KOPT-K1 (cell line): ENCODE measurements at regions not wholly inside any gene's neighbourhood (a gene's known extent, or its start where the extent isn't known, plus 50 kb on each side); places are given as distances from the start of the nearest gene placed in this dataset.
"Not testable (repeated sequence)": the region's sequence is repeated elsewhere in the genome, so short reads cannot be mapped to it uniquely, and the experiment has no call there.

ENCODE experiments used
- H3K27ac ChIP-seq: fragments of 200-600 bp; sonication (generic); 2 replicates; pipeline ENCODE4 v1.5.1; 2016; ENCODE audit warnings: antibody characterized with exemption, mild to moderate bottlenecking, low read depth, low read length; ENCODE audit not compliant: poor library complexity, severe bottlenecking
- H3K36me3 ChIP-seq: fragments of 200-600 bp; sonication (generic); 2 replicates; pipeline ENCODE4 v1.5.1; 2017; ENCODE audit warnings: antibody characterized with exemption, mild to moderate bottlenecking, low read length, moderate library complexity; ENCODE audit not compliant: insufficient read depth
- H3K9me3 ChIP-seq: fragments of 200-600 bp; sonication (generic); 2 replicates; pipeline ENCODE4 v1.5.1; 2017; ENCODE audit warnings: antibody characterized with exemption, low read length, mild to moderate bottlenecking; ENCODE audit not compliant: insufficient read depth, poor library complexity, severe bottlenecking

- Histone ChIP-seq H3K27ac (no peak overlapping the region), H3K36me3 (no peaks in the 10 kb centered on the region), H3K9me3 (no peaks in the 10 kb centered on the region)
Observed at GRCh38 chr12:75628511-75628910, 117.1 kb upstream of the KRR1 start.

- no peak overlapping the region for H3K27ac ChIP-seq
- no peaks in the 10 kb centered on the region for H3K36me3 ChIP-seq
- no peaks in the 10 kb centered on the region for H3K9me3 ChIP-seq
Observed at GRCh38 chr12:75623631-75624154, 112.3 kb upstream of the KRR1 start.

- Histone ChIP-seq H3K27ac (no peak overlapping the region), H3K36me3 (no peaks in the 10 kb centered on the region), H3K9me3 (no peaks in the 10 kb centered on the region)
Observed at GRCh38 chr12:75622492-75622891, 111.1 kb upstream of the KRR1 start.

- H3K9me3 ChIP-seq, H3K36me3 ChIP-seq, H3K27ac ChIP-seq: not testable (repeated sequence)
Observed at GRCh38 chr12:75614396-75614795, 103.0 kb upstream of the KRR1 start.

- H3K9me3 ChIP-seq, result no peaks in the 10 kb centered on the region
- no peak overlapping the region for H3K27ac ChIP-seq
- H3K36me3 ChIP-seq, result no peaks in the 10 kb centered on the region
Observed at GRCh38 chr12:75613981-75614380, 102.6 kb upstream of the KRR1 start.

- no peak overlapping the region for H3K27ac ChIP-seq
- H3K36me3 ChIP-seq, result no peaks in the 10 kb centered on the region
- no peaks in the 10 kb centered on the region for H3K9me3 ChIP-seq
Observed at GRCh38 chr12:75611041-75611440, 99.6 kb upstream of the KRR1 start.

GRCh38 chr12:75606956-75607355 lies 95.5 kb upstream of the KRR1 start:
- Histone ChIP-seq H3K9me3 (no peaks in the 10 kb centered on the region), H3K36me3 (no peaks in the 10 kb centered on the region), H3K27ac (no peak overlapping the region)

GRCh38 chr12:75606151-75606550 lies 94.7 kb upstream of the KRR1 start:
- Histone ChIP-seq H3K36me3 (no peaks in the 10 kb centered on the region), H3K27ac (no peak overlapping the region), H3K9me3 (no peaks in the 10 kb centered on the region)

GRCh38 chr12:75603475-75603874 lies 92.1 kb upstream of the KRR1 start:
- Histone ChIP-seq H3K36me3 (no peaks in the 10 kb centered on the region), H3K27ac (no peak overlapping the region), H3K9me3 (no peaks in the 10 kb centered on the region)

- Histone ChIP-seq H3K27ac (no peak overlapping the region), H3K36me3 (no peaks in the 10 kb centered on the region), H3K9me3 (no peaks in the 10 kb centered on the region)
Observed at GRCh38 chr12:75602106-75602505, 90.7 kb upstream of the KRR1 start.

GRCh38 chr12:75600146-75600545 lies 88.7 kb upstream of the KRR1 start:
- H3K27ac ChIP-seq, result no peak overlapping the region
- no peaks in the 10 kb centered on the region for H3K9me3 ChIP-seq
- no peaks in the 10 kb centered on the region for H3K36me3 ChIP-seq

GRCh38 chr12:75599061-75599460 lies 87.7 kb upstream of the KRR1 start:
- Histone ChIP-seq H3K9me3 (no peaks in the 10 kb centered on the region), H3K36me3 (no peaks in the 10 kb centered on the region), H3K27ac (no peak overlapping the region)

GRCh38 chr12:75596406-75596805 lies 85.0 kb upstream of the KRR1 start:
- no peaks in the 10 kb centered on the region for H3K36me3 ChIP-seq
- H3K9me3 ChIP-seq, result no peaks in the 10 kb centered on the region
- H3K27ac ChIP-seq, result no peak overlapping the region

GRCh38 chr12:75592638-75593335 lies 81.4 kb upstream of the KRR1 start:
- Histone ChIP-seq H3K36me3 (no peaks in the 10 kb centered on the region), H3K9me3 (no peaks in the 10 kb centered on the region), H3K27ac (no peak overlapping the region)

GRCh38 chr12:75592086-75592485 lies 80.7 kb upstream of the KRR1 start:
- no peak overlapping the region for H3K27ac ChIP-seq

GRCh38 chr12:75591628-75592027 lies 80.2 kb upstream of the KRR1 start:
- H3K36me3 ChIP-seq, result no peaks in the 10 kb centered on the region
- no peaks in the 10 kb centered on the region for H3K9me3 ChIP-seq
- no peak overlapping the region for H3K27ac ChIP-seq

More at GRCh38 chr12:75592086-75592485, 80.7 kb upstream of the KRR1 start:
- no peaks in the 10 kb centered on the region for H3K9me3 ChIP-seq
- H3K36me3 ChIP-seq, result no peaks in the 10 kb centered on the region
